ENCODE measurements at regions not wholly inside any gene's neighbourhood (a gene's known extent, or its start where the extent isn't known, plus 50 kb on each side); places are given as distances from the start of the nearest gene placed in this dataset.

GRCh38 chr2:80725001-80725400, 420.4 kb upstream of the LRRTM1 start:
- TF ChIP-seq CTCF (IDR thresholded peaks at IDR 0.05) (no peak), POLR2A (IDR thresholded peaks at IDR 0.05) (no peak), POLR2AphosphoS5 (IDR thresholded peaks at IDR 0.05) (no peak), EP300 (IDR thresholded peaks at IDR 0.05) (no peak)

All from upper lobe of left lung (tissue), 4 donors.